Mesendoderm (in vitro differentiated cells): ENCODE measurements at regions not wholly inside any gene's neighbourhood (a gene's known extent, or its start where the extent isn't known, plus 50 kb on each side); places are given as distances from the start of the nearest gene placed in this dataset.

Experiments used
- DNase-seq: peaks from one replicate; pipeline ENCODE4 v3.0.0; 2013
- H2AK5ac ChIP-seq: 2 replicates; pipeline ENCODE4 v1.6.1; 2013; ENCODE audit warnings: low read length, inconsistent platforms
- H2BK120ac ChIP-seq: 2 replicates; pipeline ENCODE4 v1.6.1; 2013; ENCODE audit warnings: low read depth, mild to moderate bottlenecking, low read length, moderate library complexity, mixed read lengths
- H2BK15ac ChIP-seq: replicated peaks from 2 replicates; pipeline ENCODE4 v1.6.1; 2013; ENCODE audit warnings: low read depth, mild to moderate bottlenecking, moderate library complexity
- H2BK5ac ChIP-seq: 2 replicates; pipeline ENCODE4 v1.6.1; 2013; ENCODE audit warnings: low read length, inconsistent platforms
- H3K18ac ChIP-seq: 2 replicates; pipeline ENCODE4 v1.6.1; 2013; ENCODE audit warnings: mild to moderate bottlenecking, low read length, mixed read lengths
- H3K23ac ChIP-seq: one replicate; pipeline ENCODE4 v1.6.1; 2013; ENCODE audit warnings: low read length
- H3K27ac ChIP-seq: 2 replicates; pipeline ENCODE4 v1.5.1; 2013; ENCODE audit warnings: low read depth, mild to moderate bottlenecking, inconsistent platforms, low read length, moderate library complexity
- H3K27me3 ChIP-seq: 2 replicates; pipeline ENCODE4 v1.6.1; 2013; ENCODE audit warnings: low read length, control low read depth, mild to moderate bottlenecking, inconsistent platforms; ENCODE audit not compliant: insufficient read depth, poor library complexity
- H3K36me3 ChIP-seq: 2 replicates; pipeline ENCODE4 v1.6.1; 2013; ENCODE audit warnings: low read length, inconsistent platforms; ENCODE audit not compliant: control insufficient read depth, insufficient read depth
- H3K4ac ChIP-seq: one replicate; pipeline ENCODE4 v1.6.1; 2013; ENCODE audit warnings: low read depth, mild to moderate bottlenecking, low read length, moderate library complexity
- H3K4me1 ChIP-seq: 2 replicates; pipeline ENCODE4 v1.6.1; 2013; ENCODE audit warnings: low read depth, low read length, inconsistent platforms; ENCODE audit not compliant: control insufficient read depth
- H3K4me2 ChIP-seq: 2 replicates; pipeline ENCODE4 v1.6.1; 2013; ENCODE audit warnings: low read length
- H3K4me3 ChIP-seq: 2 replicates; pipeline ENCODE4 v1.5.1; 2013; ENCODE audit warnings: mild to moderate bottlenecking, low read length
- H3K56ac ChIP-seq: one replicate; pipeline ENCODE4 v1.6.1; 2013; ENCODE audit warnings: low read length
- H3K79me1 ChIP-seq: 2 replicates; pipeline ENCODE4 v1.6.1; 2013; ENCODE audit warnings: low read length, inconsistent platforms
- H3K79me2 ChIP-seq: 2 replicates; pipeline ENCODE4 v1.6.1; 2013; ENCODE audit warnings: mild to moderate bottlenecking, low read length; ENCODE audit not compliant: control insufficient read depth, insufficient read depth
- H3K9ac ChIP-seq: 2 replicates; pipeline ENCODE4 v1.6.1; 2013; ENCODE audit warnings: low read length, inconsistent platforms
- H4K5ac ChIP-seq: one replicate; pipeline ENCODE4 v1.6.1; 2013; ENCODE audit warnings: low read length
- H4K8ac ChIP-seq: one replicate; pipeline ENCODE4 v1.6.1; 2013; ENCODE audit warnings: low read depth, mild to moderate bottlenecking, control low read depth, low read length, moderate library complexity
- WGBS: extraction: QIAGEN DNeasy Blood & Tissue Kit; methylation state at CpG from one replicate; pipeline ENCODE4 v1.1.7; 2013; ENCODE audit warnings: low lambda C conversion rate, missing lambda C conversion rate; ENCODE audit not compliant: insufficient coverage; ENCODE audit errors: extremely low coverage; 5-methylcytosine and 5-hydroxymethylcytosine counted together

DNA sequence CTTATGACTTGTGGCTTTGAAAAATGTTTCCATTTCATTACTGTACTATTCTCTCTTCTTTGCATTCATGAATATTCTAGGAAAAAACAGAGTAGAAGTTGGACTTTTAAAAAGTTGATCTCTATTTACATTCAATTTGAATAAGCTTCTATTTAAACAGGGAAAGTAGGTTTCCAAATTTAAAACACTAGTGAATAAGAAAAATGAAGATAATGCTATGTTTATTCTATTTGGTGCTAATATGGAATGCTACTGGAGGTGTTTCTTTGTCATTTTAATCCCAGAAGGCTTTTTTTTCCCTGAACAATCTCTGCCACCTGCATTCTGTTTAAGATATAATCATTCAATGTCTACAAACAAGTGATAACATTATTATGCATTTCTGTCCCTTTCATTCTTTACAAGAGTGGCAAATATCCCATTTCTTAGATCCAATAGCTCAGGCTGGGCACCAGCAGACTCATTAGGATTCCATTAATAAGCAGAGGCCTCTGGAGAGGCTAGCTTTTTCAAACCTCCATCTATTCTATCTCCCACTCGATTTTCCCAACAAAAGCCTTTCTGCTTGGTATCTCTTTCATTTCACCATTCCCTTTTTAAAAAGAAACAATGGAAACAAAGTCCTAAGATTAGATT, 1001.6 kb upstream of the CDH8 start:
- Histone ChIP-seq H3K4me2 (no peak overlapping the region), H3K27ac (no peak overlapping the region), H3K18ac (no peak overlapping the region), H3K27me3 (no peaks in the 10 kb centered on the region), H3K4me3 (no peak overlapping the region), H4K8ac (no peak overlapping the region), H3K79me1 (no peaks in the 10 kb centered on the region), H3K4ac (no peak overlapping the region), H3K4me1 (no peaks in the 10 kb centered on the region), H3K79me2 (no peaks in the 10 kb centered on the region), H2BK120ac (no peak overlapping the region), H3K23ac (no peak overlapping the region), H3K9ac (no peak overlapping the region), H2AK5ac (no peak overlapping the region), H4K5ac (no peak overlapping the region), H3K36me3 (no peaks in the 10 kb centered on the region), H2BK15ac (no peak overlapping the region), H2BK5ac (no peak overlapping the region), H3K56ac (no peak overlapping the region)
- WGBS: no CpG with 5 or more reads among the region's 1 CpG
- no peak for DNase-seq

DNA sequence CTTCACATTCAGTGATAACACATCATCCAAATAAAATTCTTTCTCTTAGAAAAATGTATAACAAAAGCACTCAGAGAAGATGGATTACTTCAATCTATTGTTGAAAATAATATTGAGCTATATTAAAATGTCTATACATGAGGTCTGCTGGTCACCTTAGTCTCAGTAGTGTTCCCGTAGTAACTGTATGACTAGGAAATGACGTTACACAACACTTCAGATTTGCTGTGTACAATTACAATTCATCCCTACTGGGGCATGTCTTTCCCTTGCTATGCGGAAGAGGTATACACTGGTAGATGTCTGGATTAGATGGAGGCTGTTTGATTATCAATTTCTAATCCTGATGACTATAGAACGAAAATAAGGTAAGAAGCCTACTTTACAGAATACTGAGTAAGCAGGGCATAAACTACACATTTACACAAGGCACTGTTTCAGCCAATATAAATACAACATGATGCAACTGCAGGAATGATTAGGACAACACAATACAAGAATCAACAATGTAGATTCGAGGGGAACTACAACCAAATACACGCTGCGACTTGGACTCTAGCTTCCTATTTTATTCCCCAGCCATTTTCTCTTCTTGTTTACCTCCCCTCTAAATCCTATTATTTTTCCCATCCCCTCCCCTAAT, 982.5 kb upstream of the CDH8 start:
- DNase-seq: no peak
- H3K27ac ChIP-seq: no peak overlapping the region
- no peak overlapping the region for H3K4me2 ChIP-seq
- no peaks in the 10 kb centered on the region for H3K27me3 ChIP-seq
- no peak overlapping the region for H2BK120ac ChIP-seq
- no peak overlapping the region for H3K4ac ChIP-seq
- H3K56ac ChIP-seq: no peak overlapping the region
- H3K79me1 ChIP-seq: no peaks in the 10 kb centered on the region
- H3K36me3 ChIP-seq: no peaks in the 10 kb centered on the region
- H4K5ac ChIP-seq: no peak overlapping the region
- H3K9ac ChIP-seq: no peak overlapping the region
- H4K8ac ChIP-seq: no peak overlapping the region
- H3K18ac ChIP-seq: no peak overlapping the region
- H2BK5ac ChIP-seq: no peak overlapping the region
- no peaks in the 10 kb centered on the region for H3K4me1 ChIP-seq
- no peak overlapping the region for H3K4me3 ChIP-seq
- no peak overlapping the region for H3K23ac ChIP-seq
- no peaks in the 10 kb centered on the region for H3K79me2 ChIP-seq
- WGBS: no CpG with 5 or more reads among the region's 7 CpGs
- no peak overlapping the region for H2AK5ac ChIP-seq
- no peak overlapping the region for H2BK15ac ChIP-seq

- no peak overlapping the region for H2AK5ac ChIP-seq
- no peak overlapping the region for H4K5ac ChIP-seq
- no peak overlapping the region for H3K56ac ChIP-seq
- no peak overlapping the region for H2BK5ac ChIP-seq
- H3K18ac ChIP-seq: no peak overlapping the region
- H3K36me3 ChIP-seq: no peaks in the 10 kb centered on the region
- no peak overlapping the region for H3K9ac ChIP-seq
- no peak overlapping the region for H3K4me2 ChIP-seq
- H3K27ac ChIP-seq: no peak overlapping the region
- H3K27me3 ChIP-seq: no peaks in the 10 kb centered on the region
- H3K4me1 ChIP-seq: no peaks in the 10 kb centered on the region
- H3K79me1 ChIP-seq: no peaks in the 10 kb centered on the region
- H3K4ac ChIP-seq: no peak overlapping the region
- DNase-seq: no peak
- H3K23ac ChIP-seq: no peak overlapping the region
- no peak overlapping the region for H2BK15ac ChIP-seq
- H3K4me3 ChIP-seq: no peak overlapping the region
- no peak overlapping the region for H4K8ac ChIP-seq
- H3K79me2 ChIP-seq: no peaks in the 10 kb centered on the region
- no peak overlapping the region for H2BK120ac ChIP-seq
Measured at GRCh38 chr16:63008688-63009087, 972.5 kb upstream of the CDH8 start.

DNA sequence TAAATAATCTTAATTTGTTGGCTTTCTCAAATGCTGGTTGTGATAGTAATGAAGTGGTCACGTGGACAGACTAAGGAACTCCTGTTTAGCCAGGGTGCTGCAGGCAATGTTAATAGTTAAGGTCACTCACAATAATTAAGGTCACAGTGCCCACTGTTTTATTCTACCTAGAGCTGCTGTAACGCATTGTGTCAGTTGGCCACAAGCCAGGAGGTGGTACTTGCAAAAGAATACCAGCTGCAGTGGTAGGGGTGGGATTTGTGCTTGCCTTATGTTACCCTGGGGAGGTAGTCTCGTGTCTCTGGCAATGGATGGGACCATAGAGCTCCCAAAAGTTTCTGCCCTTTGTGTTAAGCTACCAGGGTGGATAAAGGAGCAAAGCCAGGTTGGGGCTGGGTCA, 969.1 kb upstream of the CDH8 start:
- H4K5ac ChIP-seq: no peak overlapping the region
- H3K18ac ChIP-seq: no peak overlapping the region
- no peak for DNase-seq
- H2BK5ac ChIP-seq: no peak overlapping the region
- H3K4me1 ChIP-seq: no peaks in the 10 kb centered on the region
- no peak overlapping the region for H3K23ac ChIP-seq
- H3K27me3 ChIP-seq: no peaks in the 10 kb centered on the region
- H3K79me1 ChIP-seq: no peaks in the 10 kb centered on the region
- no peaks in the 10 kb centered on the region for H3K36me3 ChIP-seq
- H3K79me2 ChIP-seq: no peaks in the 10 kb centered on the region
- no peak overlapping the region for H3K9ac ChIP-seq
- H2BK15ac ChIP-seq: no peak overlapping the region
- H2BK120ac ChIP-seq: no peak overlapping the region
- no peak overlapping the region for H3K4me2 ChIP-seq
- no peak overlapping the region for H2AK5ac ChIP-seq
- no peak overlapping the region for H3K4me3 ChIP-seq
- WGBS: no CpG with 5 or more reads among the region's 3 CpGs
- no peak overlapping the region for H4K8ac ChIP-seq
- H3K56ac ChIP-seq: no peak overlapping the region
- H3K27ac ChIP-seq: no peak overlapping the region
- H3K4ac ChIP-seq: no peak overlapping the region

DNA sequence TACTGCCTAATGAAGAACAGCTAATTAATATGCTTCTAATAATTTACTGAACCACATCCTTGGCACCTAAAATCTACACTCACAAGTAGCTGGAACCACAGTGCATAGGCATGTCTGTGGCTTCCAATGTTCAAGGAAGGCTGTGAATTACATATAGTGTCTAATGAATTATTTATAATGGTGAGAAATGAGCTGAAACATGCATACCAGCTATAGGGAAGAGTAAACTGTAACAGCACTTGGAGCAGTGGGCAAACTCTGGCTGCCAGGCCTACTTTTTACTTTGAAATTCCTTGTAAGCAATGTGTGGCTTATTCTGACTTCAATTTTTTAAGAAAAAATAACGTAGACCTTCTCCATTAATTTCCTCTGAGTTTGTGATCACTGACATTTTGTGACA, 953.2 kb upstream of the CDH8 start:
- H3K4ac ChIP-seq: no peak overlapping the region
- no peak overlapping the region for H2AK5ac ChIP-seq
- no peak for DNase-seq
- no peak overlapping the region for H3K27ac ChIP-seq
- no peaks in the 10 kb centered on the region for H3K79me1 ChIP-seq
- no peaks in the 10 kb centered on the region for H3K27me3 ChIP-seq
- no peak overlapping the region for H2BK15ac ChIP-seq
- no peak overlapping the region for H3K56ac ChIP-seq
- H3K4me1 ChIP-seq: no peaks in the 10 kb centered on the region
- no CpG with 5 or more reads among the region's 1 CpG for WGBS
- H3K79me2 ChIP-seq: no peaks in the 10 kb centered on the region
- H3K36me3 ChIP-seq: no peaks in the 10 kb centered on the region
- no peak overlapping the region for H3K18ac ChIP-seq
- no peak overlapping the region for H2BK5ac ChIP-seq
- H3K4me2 ChIP-seq: no peak overlapping the region
- no peak overlapping the region for H4K8ac ChIP-seq
- H3K23ac ChIP-seq: no peak overlapping the region
- H4K5ac ChIP-seq: no peak overlapping the region
- H2BK120ac ChIP-seq: no peak overlapping the region
- no peak overlapping the region for H3K9ac ChIP-seq
- H3K4me3 ChIP-seq: no peak overlapping the region

GRCh38 chr16:62985722-62986121, 949.5 kb upstream of the CDH8 start:
- no peak overlapping the region for H2BK120ac ChIP-seq
- H3K79me2 ChIP-seq: no peaks in the 10 kb centered on the region
- H3K18ac ChIP-seq: no peak overlapping the region
- no CpG with 5 or more reads among the region's 1 CpG for WGBS
- no peaks in the 10 kb centered on the region for H3K27me3 ChIP-seq
- DNase-seq: no peak
- no peak overlapping the region for H2BK5ac ChIP-seq
- H3K23ac ChIP-seq: no peak overlapping the region
- H3K9ac ChIP-seq: no peak overlapping the region
- H2AK5ac ChIP-seq: no peak overlapping the region
- no peaks in the 10 kb centered on the region for H3K36me3 ChIP-seq
- H4K5ac ChIP-seq: no peak overlapping the region
- H3K27ac ChIP-seq: no peak overlapping the region
- H3K79me1 ChIP-seq: no peaks in the 10 kb centered on the region
- H2BK15ac ChIP-seq: no peak overlapping the region
- H3K4me2 ChIP-seq: no peak overlapping the region
- no peak overlapping the region for H4K8ac ChIP-seq
- no peak overlapping the region for H3K56ac ChIP-seq
- H3K4me3 ChIP-seq: no peak overlapping the region
- no peak overlapping the region for H3K4ac ChIP-seq
- no peaks in the 10 kb centered on the region for H3K4me1 ChIP-seq
